ENCODE measurements at regions not wholly inside any gene's neighbourhood (a gene's known extent, or its start where the extent isn't known, plus 50 kb on each side); places are given as distances from the start of the nearest gene placed in this dataset.
"Not testable (repeated sequence)": the region's sequence is repeated elsewhere in the genome, so short reads cannot be mapped to it uniquely, and the experiment has no call there.

- no peaks in the 10 kb centered on the region for H3K27me3 ChIP-seq (ENCODE audit: control insufficient read depth in 1 of 2, insufficient read depth in 2 of 2, low read length in 2 of 2)
- H3K36me3 ChIP-seq (ENCODE audit: insufficient read depth, low read length), result no peaks in the 10 kb centered on the region
- H3K9ac ChIP-seq (ENCODE audit: low read length), result no peak overlapping the region
- H3K4me3 ChIP-seq (ENCODE audit: low read depth in 1 of 2, low read length in 2 of 2), result no peak overlapping the region
- H3K27ac ChIP-seq (ENCODE audit: low read depth, low read length), result no peak overlapping the region
- H3K9me3 ChIP-seq (ENCODE audit: low read length), result no peaks in the 10 kb centered on the region
- H3K4me1 ChIP-seq (ENCODE audit: insufficient read depth, low read length), result peaks cover 7% of the 10 kb centered on the region
These were observed 217.4 kb upstream of the PDE3A start for GRCh38 chr12:20150835-20151422.

- Histone ChIP-seq H3K4me1 (ENCODE audit: insufficient read depth, low read length) (peaks cover 7% of the 10 kb centered on the region), H3K27ac (ENCODE audit: low read depth, low read length) (no peak overlapping the region), H3K9ac (ENCODE audit: low read length) (no peak overlapping the region), H3K4me3 (ENCODE audit: low read depth in 1 of 2, low read length in 2 of 2) (no peak overlapping the region), H3K27me3 (ENCODE audit: control insufficient read depth in 1 of 2, insufficient read depth in 2 of 2, low read length in 2 of 2) (no peaks in the 10 kb centered on the region), H3K36me3 (ENCODE audit: insufficient read depth, low read length) (no peaks in the 10 kb centered on the region), H3K9me3 (ENCODE audit: low read length) (no peaks in the 10 kb centered on the region)
These were observed 214.3 kb upstream of the PDE3A start for GRCh38 chr12:20154052-20154451.

DNA sequence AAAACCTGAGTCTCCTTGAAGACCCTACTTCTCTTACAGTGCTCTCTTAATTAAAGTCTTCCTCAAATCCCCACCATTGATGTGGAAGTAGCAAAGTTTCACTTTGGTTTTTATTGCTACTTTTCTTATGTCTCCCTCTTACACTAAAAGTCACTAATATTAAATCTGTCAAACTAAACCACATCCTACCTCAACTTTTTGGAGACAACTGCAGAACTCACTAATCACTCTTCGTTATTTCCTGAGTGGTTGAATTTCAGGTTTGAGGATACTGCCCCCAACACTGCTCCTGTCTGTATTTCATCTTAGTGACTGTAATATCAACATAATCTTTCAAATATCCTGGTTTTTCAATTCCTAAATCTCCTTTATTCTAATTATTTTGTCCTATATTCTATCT is 213.0 kb upstream of the PDE3A start:
- H3K9me3 ChIP-seq (ENCODE audit: low read length), result no peaks in the 10 kb centered on the region
- no peaks in the 10 kb centered on the region for H3K27me3 ChIP-seq (ENCODE audit: control insufficient read depth in 1 of 2, insufficient read depth in 2 of 2, low read length in 2 of 2)
- H3K9ac ChIP-seq (ENCODE audit: low read length), result no peak overlapping the region
- H3K4me1 ChIP-seq (ENCODE audit: insufficient read depth, low read length), result peaks cover 7% of the 10 kb centered on the region
- H3K4me3 ChIP-seq (ENCODE audit: low read depth in 1 of 2, low read length in 2 of 2), result no peak overlapping the region
- no peak overlapping the region for H3K27ac ChIP-seq (ENCODE audit: low read depth, low read length)
- H3K36me3 ChIP-seq (ENCODE audit: insufficient read depth, low read length), result no peaks in the 10 kb centered on the region

DNA sequence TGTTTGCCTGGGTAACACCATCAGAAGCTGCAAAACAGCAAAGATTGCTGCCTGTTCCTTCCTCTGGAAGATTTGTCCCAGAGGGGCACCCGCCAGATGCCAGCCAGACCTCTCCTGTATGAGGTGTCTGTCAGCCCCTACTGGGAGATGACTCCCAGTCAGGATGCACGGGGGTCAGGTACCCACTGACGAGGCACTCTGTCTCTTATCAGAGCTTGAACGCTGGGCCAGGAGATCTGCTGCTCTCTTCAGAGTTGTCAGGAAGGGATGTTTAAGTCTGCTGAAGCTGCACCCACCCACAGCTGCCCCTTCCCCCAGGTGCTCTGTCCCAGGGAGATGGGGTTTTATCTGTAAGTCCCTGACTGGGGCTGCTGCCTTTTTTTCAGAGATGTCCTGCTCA is 207.4 kb upstream of the PDE3A start:
- H3K4me3 ChIP-seq (ENCODE audit: low read depth in 1 of 2, low read length in 2 of 2); H3K9me3 ChIP-seq (ENCODE audit: low read length); H3K27ac ChIP-seq (ENCODE audit: low read depth, low read length); H3K9ac ChIP-seq (ENCODE audit: low read length); H3K36me3 ChIP-seq (ENCODE audit: insufficient read depth, low read length); H3K4me1 ChIP-seq (ENCODE audit: insufficient read depth, low read length); H3K27me3 ChIP-seq (ENCODE audit: control insufficient read depth in 1 of 2, insufficient read depth in 2 of 2, low read length in 2 of 2): not testable (repeated sequence)

GRCh38 chr12:20174528-20175175 is 193.7 kb upstream of the PDE3A start:
- H3K36me3 ChIP-seq (ENCODE audit: insufficient read depth, low read length), result no peaks in the 10 kb centered on the region
- no peaks in the 10 kb centered on the region for H3K4me1 ChIP-seq (ENCODE audit: insufficient read depth, low read length)
- H3K9ac ChIP-seq (ENCODE audit: low read length), result no peak overlapping the region
- no peaks in the 10 kb centered on the region for H3K27me3 ChIP-seq (ENCODE audit: control insufficient read depth in 1 of 2, insufficient read depth in 2 of 2, low read length in 2 of 2)
- no peaks in the 10 kb centered on the region for H3K9me3 ChIP-seq (ENCODE audit: low read length)
- no peak overlapping the region for H3K27ac ChIP-seq (ENCODE audit: low read depth, low read length)
- no peak overlapping the region for H3K4me3 ChIP-seq (ENCODE audit: low read depth in 1 of 2, low read length in 2 of 2)

GRCh38 chr12:20175704-20176388 is 192.5 kb upstream of the PDE3A start:
- Histone ChIP-seq H3K4me1 (ENCODE audit: insufficient read depth, low read length) (no peaks in the 10 kb centered on the region), H3K36me3 (ENCODE audit: insufficient read depth, low read length) (no peaks in the 10 kb centered on the region), H3K27me3 (ENCODE audit: control insufficient read depth in 1 of 2, insufficient read depth in 2 of 2, low read length in 2 of 2) (no peaks in the 10 kb centered on the region), H3K27ac (ENCODE audit: low read depth, low read length) (no peak overlapping the region), H3K9me3 (ENCODE audit: low read length) (no peaks in the 10 kb centered on the region), H3K4me3 (ENCODE audit: low read depth in 1 of 2, low read length in 2 of 2) (no peak overlapping the region), H3K9ac (ENCODE audit: low read length) (no peak overlapping the region)

DNA sequence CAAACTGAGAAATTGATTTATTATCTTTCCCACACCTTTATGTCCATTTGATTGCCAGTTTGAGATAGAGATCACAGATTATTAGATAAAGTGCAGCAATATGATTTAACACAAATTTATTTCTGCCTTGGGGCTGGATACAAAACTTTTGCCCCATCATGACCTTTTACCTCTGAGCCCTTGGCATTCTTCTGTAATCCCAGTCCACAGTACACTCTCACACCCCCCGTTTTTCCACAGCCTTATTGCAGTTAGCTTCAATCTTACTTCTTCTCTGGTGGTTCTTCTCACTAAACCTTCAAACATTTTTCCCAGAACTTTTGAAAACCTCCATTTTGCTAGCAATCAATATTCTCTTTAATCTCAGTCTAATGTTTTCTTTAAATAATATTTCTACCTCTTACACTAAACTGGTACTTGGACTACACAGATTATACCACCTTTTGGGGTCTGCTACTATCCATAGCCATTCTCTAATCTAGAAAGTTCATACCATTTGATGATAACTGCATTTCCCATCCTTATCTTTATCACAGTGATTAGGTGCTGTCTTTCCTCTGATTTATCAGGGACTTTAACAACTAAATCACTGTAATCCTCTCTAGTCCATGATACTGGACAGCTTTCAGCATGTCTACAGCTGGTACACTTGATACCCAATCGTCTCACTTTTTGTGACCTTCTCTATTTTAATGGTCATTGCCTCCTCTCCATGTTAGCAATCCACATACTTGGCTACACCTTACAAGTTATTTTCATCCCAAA is 186.7 kb upstream of the PDE3A start:
- H3K9me3 ChIP-seq (ENCODE audit: low read length), result no peaks in the 10 kb centered on the region
- H3K36me3 ChIP-seq (ENCODE audit: insufficient read depth, low read length), result no peaks in the 10 kb centered on the region
- no peak overlapping the region for H3K4me3 ChIP-seq (ENCODE audit: low read depth in 1 of 2, low read length in 2 of 2)
- H3K27ac ChIP-seq (ENCODE audit: low read depth, low read length), result no peak overlapping the region
- H3K4me1 ChIP-seq (ENCODE audit: insufficient read depth, low read length), result peaks cover 8% of the 10 kb centered on the region
- no peaks in the 10 kb centered on the region for H3K27me3 ChIP-seq (ENCODE audit: control insufficient read depth in 1 of 2, insufficient read depth in 2 of 2, low read length in 2 of 2)
- H3K9ac ChIP-seq (ENCODE audit: low read length), result no peak overlapping the region

- H3K27me3 ChIP-seq (ENCODE audit: control insufficient read depth in 1 of 2, insufficient read depth in 2 of 2, low read length in 2 of 2), result no peaks in the 10 kb centered on the region
- H3K9me3 ChIP-seq (ENCODE audit: low read length), result no peaks in the 10 kb centered on the region
- no peaks in the 10 kb centered on the region for H3K36me3 ChIP-seq (ENCODE audit: insufficient read depth, low read length)
- H3K4me1 ChIP-seq (ENCODE audit: insufficient read depth, low read length), result peaks cover 8% of the 10 kb centered on the region
- no peak overlapping the region for H3K9ac ChIP-seq (ENCODE audit: low read length)
- H3K27ac ChIP-seq (ENCODE audit: low read depth, low read length), result no peak overlapping the region
- no peak overlapping the region for H3K4me3 ChIP-seq (ENCODE audit: low read depth in 1 of 2, low read length in 2 of 2)
These were observed 184.8 kb upstream of the PDE3A start for GRCh38 chr12:20183563-20183962.

GRCh38 chr12:20184514-20184913 is 183.8 kb upstream of the PDE3A start:
- Histone ChIP-seq H3K27ac (ENCODE audit: low read depth, low read length) (no peak overlapping the region), H3K9me3 (ENCODE audit: low read length) (no peaks in the 10 kb centered on the region), H3K36me3 (ENCODE audit: insufficient read depth, low read length) (no peaks in the 10 kb centered on the region), H3K27me3 (ENCODE audit: control insufficient read depth in 1 of 2, insufficient read depth in 2 of 2, low read length in 2 of 2) (no peaks in the 10 kb centered on the region), H3K4me1 (ENCODE audit: insufficient read depth, low read length) (peaks cover 11% of the 10 kb centered on the region), H3K9ac (ENCODE audit: low read length) (no peak overlapping the region), H3K4me3 (ENCODE audit: low read depth in 1 of 2, low read length in 2 of 2) (no peak overlapping the region)

- H3K36me3 ChIP-seq (ENCODE audit: insufficient read depth, low read length), result no peaks in the 10 kb centered on the region
- H3K27me3 ChIP-seq (ENCODE audit: control insufficient read depth in 1 of 2, insufficient read depth in 2 of 2, low read length in 2 of 2), result no peaks in the 10 kb centered on the region
- no peak overlapping the region for H3K4me3 ChIP-seq (ENCODE audit: low read depth in 1 of 2, low read length in 2 of 2)
- no peaks in the 10 kb centered on the region for H3K9me3 ChIP-seq (ENCODE audit: low read length)
- H3K4me1 ChIP-seq (ENCODE audit: insufficient read depth, low read length), result peaks cover 15% of the 10 kb centered on the region
- no peak overlapping the region for H3K9ac ChIP-seq (ENCODE audit: low read length)
- H3K27ac ChIP-seq (ENCODE audit: low read depth, low read length), result no peak overlapping the region
These were observed 180.9 kb upstream of the PDE3A start for GRCh38 chr12:20187456-20187855.

DNA sequence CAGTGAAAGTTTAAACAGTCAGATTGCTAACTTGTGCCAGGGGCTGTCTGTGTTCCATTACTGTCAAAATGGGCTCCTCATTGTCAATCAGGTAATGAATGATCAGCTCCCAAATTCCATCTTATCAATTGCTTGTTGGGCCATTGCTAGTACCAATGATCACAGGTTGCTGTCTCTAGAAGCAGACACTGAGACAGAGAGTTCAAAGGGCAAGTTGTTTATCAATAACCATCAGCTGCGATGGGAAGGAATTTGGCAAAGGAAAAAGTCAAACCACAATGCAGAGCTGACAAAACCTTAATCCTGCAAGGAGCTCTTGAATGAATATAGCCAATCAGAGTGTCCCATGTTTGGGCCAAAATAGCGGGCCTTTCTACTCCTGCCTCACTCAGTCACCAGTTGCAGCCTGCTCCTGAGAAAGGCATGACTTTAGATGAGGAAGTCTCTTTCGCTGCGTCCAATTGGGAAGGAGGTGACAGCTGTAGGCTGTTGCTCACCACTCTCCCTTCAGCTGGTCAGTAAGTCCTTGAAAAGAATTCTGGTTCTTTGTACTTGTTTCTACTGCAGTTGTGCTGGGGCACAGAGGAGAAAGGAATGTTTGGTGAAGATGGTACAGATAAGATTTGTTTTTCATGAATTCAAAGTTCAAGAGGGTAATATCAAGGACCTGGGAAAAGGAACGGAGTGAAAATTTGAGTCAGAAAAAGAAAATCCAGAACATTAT is 179.2 kb upstream of the PDE3A start:
- Histone ChIP-seq H3K4me1 (ENCODE audit: insufficient read depth, low read length) (peaks cover 7% of the 10 kb centered on the region), H3K27ac (ENCODE audit: low read depth, low read length) (no peak overlapping the region), H3K27me3 (ENCODE audit: control insufficient read depth in 1 of 2, insufficient read depth in 2 of 2, low read length in 2 of 2) (no peaks in the 10 kb centered on the region), H3K4me3 (ENCODE audit: low read depth in 1 of 2, low read length in 2 of 2) (no peak overlapping the region), H3K9ac (ENCODE audit: low read length) (no peak overlapping the region), H3K9me3 (ENCODE audit: low read length) (no peaks in the 10 kb centered on the region), H3K36me3 (ENCODE audit: insufficient read depth, low read length) (no peaks in the 10 kb centered on the region)

Data from muscle layer of colon (tissue), 2 donors.